Activated CD4-positive, alpha-beta T cell treated with anti-CD3 and anti-CD28 coated beads for 36 hours (primary cell): ENCODE measurements at regions not wholly inside any gene's neighbourhood (a gene's known extent, or its start where the extent isn't known, plus 50 kb on each side); places are given as distances from the start of the nearest gene placed in this dataset.

Experiments
- ATAC-seq: fragments of 200-7000 bp; cut with Tn5 transposase; one replicate; pipeline ENCODE4 v1.10.0; 2021; ENCODE audit warnings: mild to moderate bottlenecking, moderate library complexity
- CTCF ChIA-PET: fragments of 350-600 bp; sonication (Branson Sonifier 250); formaldehyde crosslinking; loops from one replicate; lab custom pipeline; 2021; ENCODE audit warnings: antibody characterized with exemption; lab: Charles Lee
- POLR2A ChIA-PET: fragments of 350-600 bp; sonication (Branson Sonifier 250); formaldehyde crosslinking; loops from one replicate; lab custom pipeline; 2021; ENCODE audit warnings: antibody characterized with exemption, inconsistent platforms; lab: Charles Lee
- DNase-seq: peaks from one replicate; pipeline ENCODE4 v3.0.0-alpha.2; 2020
- H3K27ac Mint-ChIP-seq: one replicate; pipeline ENCODE4 v1.8.0; 2021; ENCODE audit warnings: mixed read lengths
- H3K27me3 Mint-ChIP-seq: one replicate; pipeline ENCODE4 v1.8.0; 2021; ENCODE audit warnings: mixed read lengths
- H3K36me3 Mint-ChIP-seq: one replicate; pipeline ENCODE4 v1.8.0; 2021; ENCODE audit warnings: low read depth, mixed read lengths
- H3K4me1 Mint-ChIP-seq: one replicate; pipeline ENCODE4 v1.8.0; 2021; ENCODE audit warnings: mixed read lengths
- H3K4me3 Mint-ChIP-seq: one replicate; pipeline ENCODE4 v1.8.0; 2021; ENCODE audit warnings: mild to moderate bottlenecking, moderate library complexity, mixed read lengths
- H3K9me3 Mint-ChIP-seq: one replicate; pipeline ENCODE4 v1.8.0; 2021; ENCODE audit warnings: low read depth, mixed read lengths
- intact Hi-C, 2 experiments: fragments of 100-400 bp; cut with DNase I in 1 of 2; cut with micrococcal nuclease in 1 of 2; formaldehyde crosslinking; loops; one replicate each; pipeline versions ENCODE4 v1.14.2 to v1.15.1; 2022 to 2024; cut with DNase I, micrococcal nuclease

DNA sequence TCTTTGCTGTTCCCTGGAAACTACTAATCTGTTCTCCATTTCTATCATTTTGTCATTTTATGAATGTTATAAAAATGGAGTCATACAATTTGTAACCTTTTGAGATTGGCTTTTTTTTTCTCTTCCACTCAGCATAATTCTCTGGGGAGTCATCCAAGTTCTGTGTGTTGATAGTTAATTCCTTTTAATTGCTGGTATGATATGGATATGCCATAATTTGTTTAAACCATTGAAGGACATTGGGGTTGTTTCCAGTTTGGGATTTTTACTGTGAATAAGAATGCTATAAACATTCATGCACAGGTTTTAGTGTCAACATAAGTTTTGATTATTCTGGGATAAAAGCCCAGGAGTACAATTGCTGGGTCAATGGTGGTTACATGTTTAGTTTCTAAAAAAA lies 279.4 kb downstream of the WNT5A start:
- ATAC-seq (no peak), DNase-seq (no peak)
- Mint-ChIP-seq H3K4me1 (no peaks in the 10 kb centered on the region), H3K27me3 (no peaks in the 10 kb centered on the region), H3K36me3 (no peaks in the 10 kb centered on the region), H3K4me3 (no peak overlapping the region), H3K27ac (no peak overlapping the region), H3K9me3 (no peaks in the 10 kb centered on the region)
- intact Hi-C loops = no loop called here
- POLR2A ChIA-PET = no interaction called here
- CTCF ChIA-PET = no interaction called here

DNA sequence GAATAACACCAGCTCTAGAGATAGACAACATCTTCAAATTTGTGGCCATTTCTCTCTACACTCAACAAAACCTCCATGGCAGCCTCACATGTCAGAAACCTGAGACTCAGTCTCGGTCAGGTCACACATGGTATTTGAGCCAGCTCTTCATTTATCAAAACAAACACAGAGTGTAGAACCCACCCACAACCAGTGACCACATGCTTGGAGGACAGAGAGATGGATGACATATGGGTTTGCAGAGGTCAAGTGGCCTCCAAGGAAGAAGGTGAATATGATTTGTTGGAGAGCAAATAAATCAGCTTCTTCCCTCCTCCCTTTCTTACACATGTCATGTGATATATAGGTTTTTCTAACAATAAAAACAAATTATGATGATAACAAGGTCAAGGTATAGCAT lies 278.1 kb upstream of the LRTM1 start:
- Mint-ChIP-seq H3K4me3 (no peak overlapping the region), H3K27ac (no peak overlapping the region), H3K9me3 (no peaks in the 10 kb centered on the region), H3K36me3 (no peaks in the 10 kb centered on the region), H3K4me1 (no peaks in the 10 kb centered on the region), H3K27me3 (no peaks in the 10 kb centered on the region)
- no peak for DNase-seq
- POLR2A ChIA-PET = no interaction called here
- CTCF ChIA-PET = no interaction called here
- no peak for ATAC-seq
- intact Hi-C loops = no loop called here

DNA sequence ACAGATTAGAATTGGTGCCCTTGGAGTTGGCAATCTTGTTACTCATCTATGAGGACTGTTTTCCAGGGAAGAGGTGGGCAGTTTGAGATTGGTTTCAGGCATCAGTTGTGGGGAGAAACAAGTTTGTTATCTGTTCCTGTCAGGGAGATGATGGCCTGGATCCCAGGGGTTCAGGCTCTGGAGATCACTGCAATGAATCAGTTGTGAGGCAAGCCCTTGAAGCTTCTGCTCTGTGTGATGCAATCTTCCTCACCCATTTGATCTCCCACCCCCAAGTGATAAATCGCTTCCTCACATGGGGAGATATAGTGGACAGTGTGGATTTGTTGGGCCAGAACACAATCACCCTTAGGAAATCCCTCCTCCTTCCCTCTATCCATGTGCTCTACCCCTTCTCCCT lies 276.6 kb upstream of the LRTM1 start:
- Mint-ChIP-seq H3K9me3 (no peaks in the 10 kb centered on the region), H3K27ac (no peak overlapping the region), H3K4me1 (no peaks in the 10 kb centered on the region), H3K27me3 (no peaks in the 10 kb centered on the region), H3K4me3 (no peak overlapping the region), H3K36me3 (no peaks in the 10 kb centered on the region)
- ChIA-PET POLR2A (no interaction called here), CTCF (no interaction called here)
- ATAC-seq (no peak), DNase-seq (no peak)
- intact Hi-C loops = no loop called here

DNA sequence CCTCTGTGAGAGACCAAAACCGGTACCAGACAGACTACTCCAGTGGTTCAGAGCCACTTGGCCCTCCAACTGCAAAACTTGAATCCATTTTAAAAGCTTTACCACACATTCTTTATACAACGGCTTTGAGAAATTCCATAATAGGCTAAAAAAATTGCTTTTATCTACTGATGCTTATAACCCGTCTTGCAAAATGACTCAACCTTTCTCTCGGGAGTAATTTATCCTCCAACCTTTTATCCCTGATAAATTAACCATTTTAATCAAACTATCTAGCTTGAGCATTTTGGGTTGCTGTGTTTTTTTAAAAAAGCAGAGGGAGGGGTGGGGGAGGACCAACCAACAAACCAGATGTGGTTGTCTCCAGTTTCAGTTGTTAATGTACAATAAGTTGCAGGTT lies 275.7 kb upstream of the LRTM1 start:
- intact Hi-C loops = no loop called here
- DNase-seq (no peak), ATAC-seq (no peak)
- Mint-ChIP-seq H3K27me3 (peaks cover 2% of the 10 kb centered on the region), H3K36me3 (no peaks in the 10 kb centered on the region), H3K4me3 (no peak overlapping the region), H3K4me1 (no peaks in the 10 kb centered on the region), H3K27ac (no peak overlapping the region), H3K9me3 (no peaks in the 10 kb centered on the region)
- CTCF ChIA-PET = no interaction called here
- POLR2A ChIA-PET = no interaction called here

DNA sequence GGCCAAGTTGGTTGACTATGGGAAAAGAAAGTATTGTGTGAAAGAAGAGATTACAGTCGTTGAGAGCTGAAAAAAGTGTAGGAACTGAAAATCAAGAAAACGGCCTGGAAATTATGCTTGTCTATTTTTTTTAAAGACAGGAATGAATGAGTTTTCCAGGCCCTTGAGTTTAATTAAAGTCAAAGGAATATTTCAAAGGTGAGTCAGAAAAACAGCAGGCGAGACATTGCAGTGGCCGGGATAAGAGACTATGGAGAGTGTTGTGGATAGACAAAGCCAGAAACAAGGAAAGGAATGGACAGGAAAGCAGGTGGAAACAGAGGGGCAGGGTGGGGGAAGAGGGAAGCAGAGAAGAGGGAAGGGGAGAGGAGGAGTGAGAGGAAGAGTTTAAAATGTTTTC lies 275.1 kb upstream of the LRTM1 start:
- Mint-ChIP-seq H3K9me3 (no peaks in the 10 kb centered on the region), H3K27ac (no peak overlapping the region), H3K4me1 (no peaks in the 10 kb centered on the region), H3K4me3 (no peak overlapping the region), H3K27me3 (peaks cover 2% of the 10 kb centered on the region), H3K36me3 (no peaks in the 10 kb centered on the region)
- DNase-seq = no peak
- ChIA-PET CTCF (no interaction called here), POLR2A (no interaction called here)
- intact Hi-C loops = no loop called here
- ATAC-seq = no peak

DNA sequence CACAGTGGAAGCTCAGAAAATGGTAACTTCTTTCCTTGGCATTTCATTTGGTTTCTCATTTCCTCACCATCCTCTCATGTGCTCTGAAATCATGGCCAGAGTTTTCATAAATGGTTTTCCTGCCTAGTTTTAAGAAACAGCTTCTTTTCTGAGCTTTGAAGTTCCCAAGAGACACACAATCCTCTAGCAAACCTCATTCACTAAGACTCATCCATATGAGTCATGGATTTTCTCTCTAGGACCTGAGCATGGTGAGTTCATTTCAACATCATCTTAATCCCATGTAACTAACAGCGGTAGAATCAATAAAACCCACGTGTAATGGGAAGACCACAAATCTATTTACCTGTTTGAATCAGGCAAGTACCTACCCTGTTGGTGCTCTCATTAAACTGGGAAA lies 274.5 kb upstream of the LRTM1 start:
- H3K4me3 Mint-ChIP-seq = no peak overlapping the region
- no peaks in the 10 kb centered on the region for H3K4me1 Mint-ChIP-seq
- intact Hi-C loops = no loop called here
- ChIA-PET CTCF (no interaction called here), POLR2A (no interaction called here)
- no peaks in the 10 kb centered on the region for H3K9me3 Mint-ChIP-seq
- no peak overlapping the region for H3K27ac Mint-ChIP-seq
- no peak for ATAC-seq
- DNase-seq = no peak
- H3K27me3 Mint-ChIP-seq = peaks cover 2% of the 10 kb centered on the region
- H3K36me3 Mint-ChIP-seq = no peaks in the 10 kb centered on the region

DNA sequence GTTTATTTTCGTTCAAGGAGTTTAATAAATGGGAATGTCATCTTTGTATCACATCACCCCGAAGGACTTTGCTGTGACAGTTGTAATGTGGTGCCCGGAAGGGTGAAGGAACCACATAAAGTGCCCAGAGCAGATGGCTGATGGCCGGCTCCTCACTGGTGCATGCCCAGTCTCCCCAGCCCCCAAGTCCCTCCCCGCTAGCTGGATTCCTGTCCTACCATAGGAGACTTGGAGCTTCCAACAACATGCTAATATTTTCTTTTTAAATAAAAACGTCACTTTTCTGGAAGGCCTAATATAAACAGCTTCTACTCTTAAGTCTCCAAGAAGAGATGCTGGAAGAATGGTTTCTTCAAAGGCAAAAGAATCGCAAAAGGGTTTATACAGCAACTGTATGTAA lies 273.9 kb upstream of the LRTM1 start:
- ChIA-PET POLR2A (no interaction called here), CTCF (no interaction called here)
- ATAC-seq (no peak), DNase-seq (no peak)
- peaks cover 2% of the 10 kb centered on the region for H3K27me3 Mint-ChIP-seq
- no peaks in the 10 kb centered on the region for H3K9me3 Mint-ChIP-seq
- no peak overlapping the region for H3K4me3 Mint-ChIP-seq
- intact Hi-C loops = no loop called here
- no peaks in the 10 kb centered on the region for H3K36me3 Mint-ChIP-seq
- no peaks in the 10 kb centered on the region for H3K4me1 Mint-ChIP-seq
- no peak overlapping the region for H3K27ac Mint-ChIP-seq

DNA sequence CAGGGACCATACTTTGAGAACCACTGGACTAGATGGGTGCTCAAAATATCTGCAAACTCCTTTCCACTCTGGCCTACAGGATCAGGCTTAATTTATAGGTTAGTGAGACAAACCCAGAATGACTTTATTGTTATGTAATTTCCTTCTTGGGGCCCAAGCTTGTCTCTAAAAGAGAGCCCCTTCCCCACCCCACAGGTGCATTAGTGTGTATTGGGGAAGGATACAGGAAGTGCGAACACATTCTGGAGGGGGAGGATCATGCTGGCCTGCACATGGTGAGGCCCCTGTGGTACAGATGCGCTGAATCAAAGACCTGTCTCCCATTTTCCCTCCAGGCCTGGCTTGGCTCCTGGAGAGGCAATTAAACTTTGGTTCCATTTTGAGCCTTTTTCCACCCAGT lies 273.0 kb upstream of the LRTM1 start:
- POLR2A ChIA-PET = no interaction called here
- CTCF ChIA-PET = interaction anchor here (0.6 kb wide), 1 partner anchor 25 kb away, joined by 3 read pairs; no protein-coding TSS in a partner anchor
- no peak for DNase-seq
- Mint-ChIP-seq H3K27me3 (peaks cover 2% of the 10 kb centered on the region), H3K4me1 (no peaks in the 10 kb centered on the region), H3K36me3 (no peaks in the 10 kb centered on the region), H3K9me3 (no peaks in the 10 kb centered on the region), H3K4me3 (no peak overlapping the region), H3K27ac (no peak overlapping the region)
- intact Hi-C loops = no loop called here
- no peak for ATAC-seq

DNA sequence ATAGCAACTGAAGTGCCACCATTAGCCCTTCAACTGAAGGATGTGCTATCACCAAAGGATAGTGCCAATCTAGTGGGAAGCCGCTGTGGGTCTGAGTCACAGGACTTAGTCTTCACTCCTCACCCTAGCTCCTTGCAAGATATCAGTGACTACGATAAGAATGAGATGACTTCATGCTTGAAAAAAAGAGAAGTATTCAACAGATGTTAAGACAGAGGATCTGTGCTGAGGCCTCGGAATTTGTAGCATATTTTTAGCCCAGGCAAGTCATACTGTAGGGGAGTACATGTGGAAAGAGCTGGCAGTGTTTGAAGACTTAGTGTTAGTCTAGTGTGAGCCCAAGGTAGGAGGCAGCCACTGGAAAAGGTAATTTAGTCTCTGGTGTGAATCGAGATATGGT lies 270.7 kb upstream of the LRTM1 start:
- POLR2A ChIA-PET = no interaction called here
- CTCF ChIA-PET = interaction anchor here (0.6 kb wide), 1 partner anchor 31 kb away, joined by 3 read pairs; no protein-coding TSS in a partner anchor
- peaks cover 2% of the 10 kb centered on the region for H3K27me3 Mint-ChIP-seq
- no peaks in the 10 kb centered on the region for H3K36me3 Mint-ChIP-seq
- H3K4me1 Mint-ChIP-seq = no peaks in the 10 kb centered on the region
- ATAC-seq = no peak
- no peak overlapping the region for H3K4me3 Mint-ChIP-seq
- H3K9me3 Mint-ChIP-seq = peaks cover 4% of the 10 kb centered on the region
- no peak overlapping the region for H3K27ac Mint-ChIP-seq
- intact Hi-C loops = no loop called here
- no peak for DNase-seq

DNA sequence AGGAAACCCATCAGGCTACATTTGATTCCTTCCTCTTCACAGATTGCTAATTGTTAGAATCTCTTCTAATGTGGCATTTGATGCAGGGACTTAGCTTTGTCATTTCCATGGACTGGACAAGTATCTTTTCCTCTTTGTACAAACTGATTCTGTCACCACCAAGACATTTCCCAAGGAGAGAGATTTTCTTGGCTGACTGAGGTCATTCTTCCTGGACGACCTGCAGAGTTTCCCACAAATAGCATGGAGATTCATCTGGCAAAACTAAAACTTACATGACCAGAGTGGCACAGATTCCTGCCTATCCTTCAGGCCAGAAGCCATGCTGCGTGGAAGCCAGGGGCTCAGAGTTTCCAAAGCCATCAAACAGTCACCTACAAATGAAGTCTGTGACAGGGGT lies 269.2 kb upstream of the LRTM1 start:
- DNase-seq = no peak
- Mint-ChIP-seq H3K4me1 (no peaks in the 10 kb centered on the region), H3K27ac (no peak overlapping the region), H3K4me3 (no peak overlapping the region), H3K27me3 (peaks cover 2% of the 10 kb centered on the region), H3K9me3 (peaks cover 6% of the 10 kb centered on the region), H3K36me3 (no peaks in the 10 kb centered on the region)
- ChIA-PET CTCF (no interaction called here), POLR2A (no interaction called here)
- intact Hi-C loops = no loop called here
- no peak for ATAC-seq

DNA sequence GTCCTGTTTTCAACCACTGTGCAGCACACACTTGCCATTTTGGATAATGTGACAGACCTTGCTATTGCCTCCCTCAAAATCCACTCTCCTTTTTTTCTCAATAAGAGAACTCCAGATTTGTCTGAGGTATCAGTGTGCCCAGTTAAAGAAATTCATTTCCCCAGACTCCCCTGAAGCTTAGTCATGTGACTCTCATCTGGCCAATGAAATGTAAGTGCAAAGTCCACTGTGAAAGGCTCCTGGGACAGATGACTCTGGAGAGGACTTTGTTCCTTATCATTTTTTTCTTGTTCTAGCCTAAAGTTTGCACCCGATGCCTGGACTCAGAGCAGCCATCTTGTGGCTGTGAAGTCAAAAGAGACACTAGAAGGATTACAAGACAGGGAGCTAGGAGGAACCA lies 268.6 kb upstream of the LRTM1 start:
- intact Hi-C loops = no loop called here
- H3K4me3 Mint-ChIP-seq = no peak overlapping the region
- POLR2A ChIA-PET = no interaction called here
- ATAC-seq (no peak), DNase-seq (no peak)
- peaks cover 2% of the 10 kb centered on the region for H3K27me3 Mint-ChIP-seq
- CTCF ChIA-PET = no interaction called here
- H3K4me1 Mint-ChIP-seq = no peaks in the 10 kb centered on the region
- no peaks in the 10 kb centered on the region for H3K36me3 Mint-ChIP-seq
- H3K27ac Mint-ChIP-seq = no peak overlapping the region
- H3K9me3 Mint-ChIP-seq = peaks cover 6% of the 10 kb centered on the region

DNA sequence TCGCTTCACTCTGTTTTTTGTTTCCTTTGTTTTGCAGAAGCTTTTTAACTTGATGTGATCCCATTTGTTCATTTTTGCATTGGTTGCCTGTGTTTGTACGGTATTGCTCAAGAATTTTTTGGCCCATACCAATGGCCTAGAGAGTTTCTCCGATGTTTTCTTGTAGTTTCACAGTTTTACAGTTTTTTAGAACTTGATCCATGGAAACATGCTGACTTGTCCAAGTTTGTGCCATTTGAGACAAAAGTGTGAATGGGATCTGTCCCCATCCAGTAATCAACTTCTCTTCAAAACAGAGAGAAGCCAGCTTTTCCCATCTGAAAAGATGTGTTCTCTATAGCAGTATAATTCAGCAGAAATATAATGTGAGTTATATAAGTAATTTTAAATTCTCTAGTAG lies 266.5 kb upstream of the LRTM1 start:
- POLR2A ChIA-PET = no interaction called here
- no peak for ATAC-seq
- Mint-ChIP-seq H3K27me3 (peaks cover 2% of the 10 kb centered on the region), H3K4me1 (no peaks in the 10 kb centered on the region), H3K9me3 (peaks cover 6% of the 10 kb centered on the region), H3K36me3 (no peaks in the 10 kb centered on the region), H3K27ac (no peak overlapping the region), H3K4me3 (no peak overlapping the region)
- intact Hi-C loops = no loop called here
- no peak for DNase-seq
- CTCF ChIA-PET = interaction anchor here (0.6 kb wide), 1 partner anchor 61 kb away, joined by 3 read pairs; no protein-coding TSS in a partner anchor
